ENCODE measurements at regions not wholly inside any gene's neighbourhood (a gene's known extent, or its start where the extent isn't known, plus 50 kb on each side); places are given as distances from the start of the nearest gene placed in this dataset.

DNA sequence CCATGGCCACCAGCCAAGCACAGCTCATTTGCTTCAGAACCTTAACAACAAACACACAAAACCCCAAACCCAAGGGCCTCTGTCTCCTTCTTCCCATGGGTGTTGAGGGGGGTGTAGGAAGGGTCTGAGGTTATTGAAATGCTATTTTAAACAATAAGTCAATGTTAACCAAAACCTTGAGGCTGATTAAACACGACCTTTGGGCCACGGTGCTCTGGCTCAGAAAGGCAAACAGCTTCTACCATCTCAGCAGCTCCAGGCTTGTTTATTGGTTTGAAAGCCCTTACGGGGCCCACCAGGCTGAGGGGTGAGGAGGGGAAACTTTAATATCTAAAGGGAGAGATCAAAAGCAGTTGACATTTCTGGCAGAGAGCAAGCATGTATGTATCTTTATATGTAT lies 185.7 kb upstream of the IRX6 start:
- TF ChIP-seq, protein P1, sequence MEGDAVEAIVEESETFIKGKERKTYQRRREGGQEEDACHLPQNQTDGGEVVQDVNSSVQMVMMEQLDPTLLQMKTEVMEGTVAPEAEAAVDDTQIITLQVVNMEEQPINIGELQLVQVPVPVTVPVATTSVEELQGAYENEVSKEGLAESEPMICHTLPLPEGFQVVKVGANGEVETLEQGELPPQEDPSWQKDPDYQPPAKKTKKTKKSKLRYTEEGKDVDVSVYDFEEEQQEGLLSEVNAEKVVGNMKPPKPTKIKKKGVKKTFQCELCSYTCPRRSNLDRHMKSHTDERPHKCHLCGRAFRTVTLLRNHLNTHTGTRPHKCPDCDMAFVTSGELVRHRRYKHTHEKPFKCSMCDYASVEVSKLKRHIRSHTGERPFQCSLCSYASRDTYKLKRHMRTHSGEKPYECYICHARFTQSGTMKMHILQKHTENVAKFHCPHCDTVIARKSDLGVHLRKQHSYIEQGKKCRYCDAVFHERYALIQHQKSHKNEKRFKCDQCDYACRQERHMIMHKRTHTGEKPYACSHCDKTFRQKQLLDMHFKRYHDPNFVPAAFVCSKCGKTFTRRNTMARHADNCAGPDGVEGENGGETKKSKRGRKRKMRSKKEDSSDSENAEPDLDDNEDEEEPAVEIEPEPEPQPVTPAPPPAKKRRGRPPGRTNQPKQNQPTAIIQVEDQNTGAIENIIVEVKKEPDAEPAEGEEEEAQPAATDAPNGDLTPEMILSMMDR (conservative IDR thresholded peaks at IDR 0.05; ENCODE audit: low read depth in 2 of 2): no peak
- TF ChIP-seq EZH2phosphoT487 (IDR thresholded peaks at IDR 0.05; ENCODE audit: unreplicated experiment) (no peak), POLR2AphosphoS5 (IDR thresholded peaks at IDR 0.05; ENCODE audit: low read depth) (no peak), EZH2 (IDR thresholded peaks at IDR 0.05; ENCODE audit: low read depth, unreplicated experiment) (no peak), REST (IDR thresholded peaks at IDR 0.05; ENCODE audit: unreplicated experiment) (no peak), JUNB (IDR thresholded peaks at IDR 0.05; ENCODE audit: unreplicated experiment) (no peak), CREB1 (CRISPR knock-in tag; IDR thresholded peaks at IDR 0.05; ENCODE audit: low read depth) (no peak), ETS1 (IDR thresholded peaks at IDR 0.05) (no peak), NANOG (IDR thresholded peaks at IDR 0.05; ENCODE audit: borderline replicate concordance) (no peak)
